HG02759 (cell line): ENCODE measurements at regions not wholly inside any gene's neighbourhood (a gene's known extent, or its start where the extent isn't known, plus 50 kb on each side); places are given as distances from the start of the nearest gene placed in this dataset.

Experiments used
- ATAC-seq: cut with Tn5 transposase; IDR thresholded peaks from one replicate; pipeline ENCODE4 v1.9.1; 2021; ENCODE audit warnings: mild to moderate bottlenecking, moderate library complexity; ENCODE audit not compliant: unreplicated experiment

GRCh38 chr13:34294483-34295129, 476.7 kb downstream of the RFC3 start:
- no peak for ATAC-seq

GRCh38 chr13:34300559-34300958, 482.6 kb downstream of the RFC3 start:
- ATAC-seq: no peak

- ATAC-seq: no peak
Measured at GRCh38 chr13:34302596-34302995, 484.6 kb downstream of the RFC3 start.

- no peak for ATAC-seq
Measured at GRCh38 chr13:34303346-34303745, 485.4 kb downstream of the RFC3 start.

- no peak for ATAC-seq
Measured at GRCh38 chr13:34307607-34308006, 489.7 kb downstream of the RFC3 start.

GRCh38 chr13:34308725-34309124, 490.8 kb downstream of the RFC3 start:
- ATAC-seq: no peak

- ATAC-seq: no peak
Measured at GRCh38 chr13:34310539-34310938, 492.6 kb downstream of the RFC3 start.

- ATAC-seq: no peak
Measured at GRCh38 chr13:34311251-34311650, 493.3 kb downstream of the RFC3 start.

- no peak for ATAC-seq
Measured at GRCh38 chr13:34312578-34312977, 494.6 kb downstream of the RFC3 start.

GRCh38 chr13:34320084-34320483, 502.1 kb downstream of the RFC3 start:
- ATAC-seq: no peak

GRCh38 chr13:34322014-34322742, 504.2 kb downstream of the RFC3 start:
- ATAC-seq: no peak

- ATAC-seq: no peak
Measured at GRCh38 chr13:34322743-34323074, 504.8 kb downstream of the RFC3 start.

GRCh38 chr13:34335014-34336007, 517.4 kb downstream of the RFC3 start:
- ATAC-seq: no peak

GRCh38 chr13:34338102-34338501, 520.2 kb downstream of the RFC3 start:
- no peak for ATAC-seq

- no peak for ATAC-seq
Measured at GRCh38 chr13:34340534-34340933, 522.6 kb downstream of the RFC3 start.

GRCh38 chr13:34343413-34343940, 525.5 kb downstream of the RFC3 start:
- no peak for ATAC-seq

GRCh38 chr13:34344816-34345215, 526.9 kb downstream of the RFC3 start:
- ATAC-seq: no peak

- no peak for ATAC-seq
Measured at GRCh38 chr13:34345258-34345965, 527.5 kb downstream of the RFC3 start.

GRCh38 chr13:34346626-34347025, 528.7 kb downstream of the RFC3 start:
- no peak for ATAC-seq

- ATAC-seq: no peak
Measured at GRCh38 chr13:34347784-34348573, 530.0 kb downstream of the RFC3 start.
